AG09319 (cell line): ENCODE measurements at regions not wholly inside any gene's neighbourhood (a gene's known extent, or its start where the extent isn't known, plus 50 kb on each side); places are given as distances from the start of the nearest gene placed in this dataset.

Experiments
- DNase-seq: peaks from one replicate; pipeline ENCODE4 v3.0.0-alpha.2; 2010; ENCODE audit warnings: low read depth; ENCODE audit errors: extremely low read depth
- CTCF ChIP-seq: IDR thresholded peaks from 2 replicates; pipeline ENCODE4 v1.5.1; 2011; ENCODE audit warnings: low read depth, mild to moderate bottlenecking, inconsistent platforms, low read length, moderate library complexity

DNA sequence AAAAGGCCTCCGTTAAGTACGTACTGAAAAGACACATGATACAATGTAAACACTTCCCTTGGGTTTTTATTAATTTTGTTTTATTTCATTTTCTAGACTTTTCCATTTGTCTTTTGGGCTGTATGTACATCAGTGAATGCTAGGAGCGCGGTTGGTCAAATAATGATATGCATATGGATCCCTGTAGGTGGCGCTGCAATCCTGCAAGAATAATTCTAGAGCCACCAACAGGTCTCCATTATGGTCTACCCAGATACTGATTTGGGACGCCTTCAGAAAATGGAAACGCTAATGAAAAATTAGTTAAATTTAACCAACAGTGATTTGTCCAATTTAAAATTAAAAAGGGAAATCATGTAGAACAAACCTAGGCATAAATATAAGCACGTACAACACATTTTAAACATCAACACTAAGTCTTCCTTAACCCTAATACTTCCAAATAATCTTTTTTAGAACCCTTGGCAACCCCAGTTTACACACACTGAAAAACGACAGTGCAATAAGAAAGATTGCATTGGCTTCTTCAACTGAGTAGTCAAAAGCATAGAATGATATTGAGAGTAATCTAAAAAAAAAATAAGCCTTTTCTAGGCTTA, 433.5 kb downstream of the RFPL4B start:
- TF ChIP-seq CTCF = peak; percentile 50
- DNase-seq = peak; percentile 54

DNA sequence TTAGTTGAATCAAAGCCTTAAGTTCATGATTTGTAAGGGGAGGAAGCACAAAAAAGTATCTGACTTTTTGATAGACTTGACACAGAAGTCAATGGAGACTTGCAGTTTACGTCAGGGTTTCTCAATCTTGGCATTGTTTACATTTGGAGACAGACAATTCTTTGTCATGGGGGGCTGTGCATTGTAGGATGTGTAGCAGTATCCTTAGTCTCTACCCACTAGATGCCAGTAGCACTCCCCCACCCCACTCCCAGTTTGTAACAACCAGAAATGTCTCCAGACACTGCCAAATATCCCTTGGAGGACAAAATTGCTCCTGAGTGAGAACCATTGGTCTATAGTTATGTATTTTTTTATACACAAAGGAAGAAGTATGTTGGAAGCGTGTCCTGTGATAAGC, 434.1 kb downstream of the RFPL4B start:
- no peak; the same call in none of the 2 replicates for TF ChIP-seq CTCF
- DNase-seq = no peak

- no peak for DNase-seq
- no peak for TF ChIP-seq CTCF
These were observed 438.3 kb downstream of the RFPL4B start for GRCh38 chr6:112785408-112785807.

DNA sequence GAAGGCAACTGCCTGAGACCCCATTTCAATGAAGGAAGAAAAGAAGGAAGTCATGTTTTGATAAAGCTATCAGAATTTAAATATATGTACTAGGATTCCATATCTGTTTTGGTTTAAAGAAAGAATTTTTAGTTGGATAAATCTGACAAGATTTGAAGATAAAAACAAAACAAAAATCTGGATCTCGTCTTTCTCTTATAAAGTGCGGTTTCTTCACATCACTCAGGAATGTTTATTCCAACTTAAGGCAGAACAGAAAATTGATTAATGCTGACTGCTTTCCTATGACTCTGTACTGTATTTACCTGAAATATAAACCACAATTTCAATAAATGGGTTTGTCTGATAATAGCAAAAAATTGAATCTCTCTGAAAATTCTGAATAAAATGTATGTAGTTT, 439.7 kb downstream of the RFPL4B start:
- DNase-seq = no peak
- no peak for TF ChIP-seq CTCF

DNA sequence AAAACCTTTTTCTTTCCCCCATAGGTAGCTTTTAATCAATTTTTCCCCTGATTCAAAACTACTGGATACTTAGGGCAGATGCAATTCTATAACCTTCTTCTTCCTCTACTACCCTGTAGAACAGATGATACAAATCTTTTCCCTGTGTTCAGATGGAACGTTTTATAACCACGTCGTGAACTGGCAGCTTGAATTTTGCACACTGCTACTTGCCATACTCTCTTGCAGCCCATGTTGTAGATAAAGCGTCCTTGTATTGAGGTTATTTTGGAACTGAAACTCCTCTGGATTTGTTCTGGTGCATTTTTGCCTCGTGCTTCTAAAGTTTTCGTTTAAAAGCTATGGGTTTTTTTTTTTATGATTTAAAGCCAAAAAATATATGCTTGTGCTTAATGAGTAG, 440.2 kb downstream of the RFPL4B start:
- no peak for TF ChIP-seq CTCF

GRCh38 chr6:112795316-112795715, 448.2 kb downstream of the RFPL4B start:
- TF ChIP-seq CTCF = no peak
- no peak for DNase-seq

More for the DNA sequence above, 440.2 kb downstream of the RFPL4B start:
- DNase-seq = no peak

DNA sequence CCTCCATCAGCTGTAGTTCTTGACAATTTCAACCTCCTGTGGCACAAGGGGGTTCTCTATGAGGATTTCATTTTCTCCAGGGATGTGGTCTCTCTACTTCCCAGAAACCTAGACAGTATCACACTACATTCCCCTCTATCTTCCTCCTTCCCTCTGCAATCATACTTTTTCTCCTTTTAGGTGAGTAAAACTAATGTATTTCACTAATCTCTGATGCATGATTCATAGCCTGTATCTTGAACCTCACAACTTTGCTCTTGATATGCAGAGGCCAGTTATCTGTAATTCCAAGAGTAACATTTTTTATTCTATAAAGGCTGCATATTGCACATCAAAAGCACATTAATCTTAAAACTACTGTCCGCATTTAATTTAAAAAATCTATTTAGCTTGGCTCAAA, 449.6 kb downstream of the RFPL4B start:
- no peak for TF ChIP-seq CTCF
- no peak for DNase-seq
